Testis (tissue), 2 donors: ENCODE measurements at regions not wholly inside any gene's neighbourhood (a gene's known extent, or its start where the extent isn't known, plus 50 kb on each side); places are given as distances from the start of the nearest gene placed in this dataset.

ENCODE experiments used
- POLR2A ChIP-seq: fragments of 450-650 bp; IDR thresholded peaks from one replicate; pipeline ENCODE4 v1.6.1; 2017; ENCODE audit warnings: antibody characterized with exemption, mild to moderate bottlenecking, moderate library complexity
- TF ChIP-seq, protein P1 (sequence below), 3 experiments: fragments of 450-650 bp in 2 of 3; fragments of 200-600 bp in 1 of 3; sonication (generic) in 1 of 3; IDR thresholded peaks; one replicate each; pipeline ENCODE4 v1.5.1; 2016 to 2019; ENCODE audit warnings: antibody characterized with exemption in 3 of 3, mild to moderate bottlenecking in 2 of 3, moderate library complexity in 1 of 3

DNA sequence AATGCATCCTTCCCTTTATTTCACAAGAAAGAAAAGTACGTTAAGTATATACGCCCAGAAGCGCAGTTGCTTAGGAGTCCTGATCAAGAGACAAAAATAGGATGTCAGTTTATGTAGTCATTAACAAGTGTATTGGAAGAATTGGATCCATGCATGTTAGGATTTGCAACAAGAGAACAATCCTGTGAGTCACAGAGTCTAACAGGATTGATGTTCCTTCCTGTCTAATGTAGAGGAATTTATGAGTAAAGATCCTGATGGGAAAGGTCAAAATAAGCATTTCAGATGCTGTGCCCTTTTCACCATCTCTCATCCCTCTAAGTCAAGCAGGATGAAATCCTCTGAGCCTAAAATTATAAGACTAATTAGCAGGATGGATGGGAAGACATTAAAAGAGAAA lies 406.0 kb upstream of the GRIA1 start:
- TF ChIP-seq, protein P1, sequence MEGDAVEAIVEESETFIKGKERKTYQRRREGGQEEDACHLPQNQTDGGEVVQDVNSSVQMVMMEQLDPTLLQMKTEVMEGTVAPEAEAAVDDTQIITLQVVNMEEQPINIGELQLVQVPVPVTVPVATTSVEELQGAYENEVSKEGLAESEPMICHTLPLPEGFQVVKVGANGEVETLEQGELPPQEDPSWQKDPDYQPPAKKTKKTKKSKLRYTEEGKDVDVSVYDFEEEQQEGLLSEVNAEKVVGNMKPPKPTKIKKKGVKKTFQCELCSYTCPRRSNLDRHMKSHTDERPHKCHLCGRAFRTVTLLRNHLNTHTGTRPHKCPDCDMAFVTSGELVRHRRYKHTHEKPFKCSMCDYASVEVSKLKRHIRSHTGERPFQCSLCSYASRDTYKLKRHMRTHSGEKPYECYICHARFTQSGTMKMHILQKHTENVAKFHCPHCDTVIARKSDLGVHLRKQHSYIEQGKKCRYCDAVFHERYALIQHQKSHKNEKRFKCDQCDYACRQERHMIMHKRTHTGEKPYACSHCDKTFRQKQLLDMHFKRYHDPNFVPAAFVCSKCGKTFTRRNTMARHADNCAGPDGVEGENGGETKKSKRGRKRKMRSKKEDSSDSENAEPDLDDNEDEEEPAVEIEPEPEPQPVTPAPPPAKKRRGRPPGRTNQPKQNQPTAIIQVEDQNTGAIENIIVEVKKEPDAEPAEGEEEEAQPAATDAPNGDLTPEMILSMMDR (IDR thresholded peaks at IDR 0.05), result no peak
- no peak for TF ChIP-seq POLR2A
